Activated T-helper 2 cell treated with anti-CD3 and anti-CD28 coated beads, Interferon-gamma antibody, Interleukin-2, Interleukin-4, amounts not matched to agents 10 μg/mL and 5 μg/mL and 100 μg/mL, durations not matched to agents 14 hours and 24 hours and 36 hours (primary cell): ENCODE measurements at regions not wholly inside any gene's neighbourhood (a gene's known extent, or its start where the extent isn't known, plus 50 kb on each side); places are given as distances from the start of the nearest gene placed in this dataset.

Source experiments
- DNase-seq: peaks from one replicate; pipeline ENCODE4 v3.0.0; 2021; ENCODE audit warnings: low spot score
- H3K27ac Mint-ChIP-seq: one replicate; pipeline ENCODE4 v1.8.0; 2021; ENCODE audit warnings: mixed read lengths
- H3K27me3 Mint-ChIP-seq: one replicate; pipeline ENCODE4 v1.8.0; 2021; ENCODE audit warnings: low read depth, mixed read lengths
- H3K36me3 Mint-ChIP-seq: one replicate; pipeline ENCODE4 v1.8.0; 2021; ENCODE audit warnings: low read depth, mixed read lengths
- H3K4me1 Mint-ChIP-seq: one replicate; pipeline ENCODE4 v1.8.0; 2021; ENCODE audit warnings: low read depth, mixed read lengths
- H3K4me3 Mint-ChIP-seq: one replicate; pipeline ENCODE4 v1.8.0; 2021; ENCODE audit warnings: low read depth, mild to moderate bottlenecking, moderate library complexity, mixed read lengths
- H3K9me3 Mint-ChIP-seq: one replicate; pipeline ENCODE4 v1.8.0; 2021; ENCODE audit warnings: mixed read lengths
- intact Hi-C: fragments of 100-400 bp; cut with micrococcal nuclease; formaldehyde crosslinking; loops from one replicate; pipeline ENCODE4 v1.15.1; 2023

DNA sequence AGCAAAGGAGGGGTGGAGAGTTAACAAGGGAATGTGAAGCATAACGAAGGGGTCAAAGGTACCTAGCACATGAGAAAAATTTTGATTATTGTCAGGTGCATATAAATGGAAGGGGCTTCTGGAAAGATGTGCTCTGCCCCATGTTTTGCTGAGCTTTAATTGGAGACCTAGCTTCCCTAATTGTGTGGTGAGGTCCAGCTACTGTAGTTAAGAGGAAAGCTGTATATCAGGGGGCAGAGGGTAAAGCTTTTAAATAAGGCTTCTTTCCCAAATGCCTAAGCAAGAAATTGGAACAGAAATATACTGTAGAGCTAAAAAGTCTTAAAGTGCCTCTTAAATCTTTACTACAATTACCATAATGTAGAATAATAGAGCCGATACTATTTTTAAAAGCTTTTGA lies 267.2 kb downstream of the MAT2B start:
- no peaks in the 10 kb centered on the region for H3K36me3 Mint-ChIP-seq
- no peak overlapping the region for H3K4me3 Mint-ChIP-seq
- no peak overlapping the region for H3K27ac Mint-ChIP-seq
- DNase-seq, result no peak
- no peaks in the 10 kb centered on the region for H3K9me3 Mint-ChIP-seq
- intact Hi-C loops, result no loop called here
- no peaks in the 10 kb centered on the region for H3K4me1 Mint-ChIP-seq
- H3K27me3 Mint-ChIP-seq, result no peaks in the 10 kb centered on the region

DNA sequence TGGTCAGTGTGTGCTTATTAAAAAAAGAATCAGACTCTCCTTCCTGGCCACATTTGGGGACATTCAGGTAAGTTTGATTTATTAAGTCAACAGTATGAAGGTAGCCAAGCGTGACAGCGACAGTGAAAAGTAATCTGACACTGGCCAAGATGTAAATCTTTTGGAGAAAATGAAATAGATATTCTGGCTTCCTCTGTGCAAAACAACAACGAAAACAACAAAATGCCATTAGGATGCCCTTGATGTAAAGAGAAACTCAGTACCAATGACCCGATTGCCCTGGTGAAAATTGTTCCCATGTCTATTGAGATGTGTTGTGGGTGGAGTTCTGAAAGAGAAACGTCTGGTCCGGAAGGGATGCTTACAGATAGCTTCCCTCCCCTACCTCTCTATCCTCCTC lies 267.8 kb downstream of the MAT2B start:
- no peaks in the 10 kb centered on the region for H3K9me3 Mint-ChIP-seq
- H3K4me1 Mint-ChIP-seq, result no peaks in the 10 kb centered on the region
- intact Hi-C loops, result no loop called here
- H3K27ac Mint-ChIP-seq, result no peak overlapping the region
- H3K36me3 Mint-ChIP-seq, result no peaks in the 10 kb centered on the region
- no peaks in the 10 kb centered on the region for H3K27me3 Mint-ChIP-seq
- no peak overlapping the region for H3K4me3 Mint-ChIP-seq
- no peak for DNase-seq

DNA sequence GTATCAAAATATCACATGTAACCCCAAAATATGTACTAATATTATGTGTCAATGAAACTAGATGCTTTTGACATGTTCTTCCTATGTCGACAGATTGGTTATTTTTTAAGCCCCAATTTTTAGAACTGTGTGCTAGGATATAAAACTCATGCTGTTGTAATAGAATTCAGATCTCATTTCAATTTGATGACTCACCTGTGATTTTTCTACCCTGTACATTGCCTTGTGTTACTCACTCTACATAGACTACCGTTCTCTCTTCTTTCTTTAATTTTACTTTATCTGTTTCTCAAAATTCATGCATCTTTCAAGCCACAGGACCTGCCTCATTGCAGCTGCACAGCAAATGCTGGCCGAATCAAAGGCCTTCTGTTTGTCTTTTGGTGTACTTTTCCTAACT lies 284.5 kb downstream of the MAT2B start:
- Mint-ChIP-seq H3K36me3 (no peaks in the 10 kb centered on the region), H3K27me3 (no peaks in the 10 kb centered on the region), H3K4me1 (no peaks in the 10 kb centered on the region), H3K9me3 (no peaks in the 10 kb centered on the region), H3K27ac (no peak overlapping the region), H3K4me3 (no peak overlapping the region)
- intact Hi-C loops, result no loop called here
- DNase-seq, result no peak

DNA sequence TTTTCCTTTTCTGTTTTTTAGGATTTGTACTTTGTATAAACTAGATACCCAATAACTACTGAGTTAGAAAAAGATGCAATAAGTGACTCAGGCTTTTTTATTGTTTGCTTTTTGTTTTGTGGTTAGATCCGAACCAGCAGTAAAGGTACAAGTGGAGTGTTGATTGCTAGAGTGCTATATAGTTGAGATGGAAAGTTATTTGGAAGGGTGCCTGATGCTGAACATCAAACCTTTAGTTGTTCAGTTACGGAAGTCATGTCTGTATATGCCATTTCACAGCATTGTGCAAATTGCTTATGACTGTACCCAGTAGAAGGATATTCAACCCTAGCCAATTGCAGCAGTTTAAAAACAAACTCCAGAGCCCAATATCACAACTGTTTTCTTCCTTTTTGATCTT lies 285.1 kb downstream of the MAT2B start:
- intact Hi-C loops, result no loop called here
- Mint-ChIP-seq H3K27ac (no peak overlapping the region), H3K27me3 (no peaks in the 10 kb centered on the region), H3K36me3 (no peaks in the 10 kb centered on the region), H3K9me3 (no peaks in the 10 kb centered on the region), H3K4me1 (no peaks in the 10 kb centered on the region), H3K4me3 (no peak overlapping the region)
- no peak for DNase-seq

DNA sequence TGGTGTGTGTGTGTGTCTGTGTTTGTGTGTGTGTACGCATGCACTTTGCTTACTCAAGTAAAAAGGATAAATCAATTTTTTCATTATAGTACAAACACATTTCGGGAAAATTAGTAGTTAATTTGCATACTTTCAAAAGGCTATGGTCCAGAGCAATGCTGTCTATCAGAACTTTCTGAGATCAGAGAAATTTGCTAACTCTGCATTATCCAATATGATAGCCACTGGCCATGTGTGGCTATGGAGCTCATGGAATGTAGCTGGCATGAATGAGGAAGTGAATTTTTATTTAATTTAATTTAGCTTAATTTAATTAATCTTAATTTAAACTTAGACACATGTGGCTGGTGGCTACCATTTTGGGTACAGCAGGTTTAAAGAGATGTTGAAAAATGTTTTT lies 289.6 kb downstream of the MAT2B start:
- no peak overlapping the region for H3K4me3 Mint-ChIP-seq
- DNase-seq, result no peak
- no peaks in the 10 kb centered on the region for H3K9me3 Mint-ChIP-seq
- intact Hi-C loops, result no loop called here
- H3K36me3 Mint-ChIP-seq, result no peaks in the 10 kb centered on the region
- H3K4me1 Mint-ChIP-seq, result no peaks in the 10 kb centered on the region
- no peak overlapping the region for H3K27ac Mint-ChIP-seq
- no peaks in the 10 kb centered on the region for H3K27me3 Mint-ChIP-seq

DNA sequence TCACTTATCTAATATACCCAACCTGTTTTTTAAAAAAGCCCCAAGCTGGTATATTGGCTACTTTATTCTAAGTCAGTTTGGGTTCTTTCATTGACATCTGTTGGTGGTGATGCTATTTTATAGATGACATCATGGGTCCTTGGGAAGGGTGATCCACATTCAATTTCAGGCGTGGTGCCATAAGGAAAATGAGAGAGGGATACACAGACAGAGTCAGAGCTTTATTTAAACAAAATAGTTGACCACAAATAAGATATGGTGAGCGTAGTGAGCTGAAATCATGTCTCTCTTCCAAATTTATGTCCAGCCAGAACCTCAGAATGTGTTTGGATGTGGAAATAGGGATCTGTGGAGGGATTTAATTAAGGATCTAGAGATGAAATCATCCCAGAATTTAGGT lies 302.4 kb downstream of the MAT2B start:
- DNase-seq, result no peak
- Mint-ChIP-seq H3K4me1 (no peaks in the 10 kb centered on the region), H3K27ac (no peak overlapping the region), H3K27me3 (no peaks in the 10 kb centered on the region), H3K4me3 (no peak overlapping the region), H3K9me3 (no peaks in the 10 kb centered on the region), H3K36me3 (no peaks in the 10 kb centered on the region)
- intact Hi-C loops, result no loop called here

DNA sequence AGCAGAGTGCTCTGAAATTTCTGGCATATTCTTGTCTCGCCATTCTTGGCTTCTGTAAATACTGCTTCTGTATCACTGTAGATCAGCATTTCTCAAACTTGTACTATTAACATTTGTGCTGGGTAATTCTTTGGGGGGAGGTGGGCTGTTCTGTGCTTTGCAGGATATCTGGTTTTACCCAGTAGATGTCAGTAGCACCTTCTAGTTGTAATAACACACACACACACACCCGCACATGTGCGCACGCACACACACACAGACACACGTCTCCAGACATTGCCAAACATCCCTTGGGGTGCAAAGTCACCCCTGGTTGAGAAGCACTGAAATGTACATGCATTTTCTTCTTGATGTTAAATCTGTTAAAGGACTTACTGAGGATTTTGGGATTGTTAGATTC lies 304.1 kb downstream of the MAT2B start:
- Mint-ChIP-seq H3K9me3 (no peaks in the 10 kb centered on the region), H3K36me3 (no peaks in the 10 kb centered on the region), H3K4me1 (no peaks in the 10 kb centered on the region), H3K27me3 (no peaks in the 10 kb centered on the region), H3K27ac (no peak overlapping the region), H3K4me3 (no peak overlapping the region)
- intact Hi-C loops, result no loop called here
- no peak for DNase-seq

DNA sequence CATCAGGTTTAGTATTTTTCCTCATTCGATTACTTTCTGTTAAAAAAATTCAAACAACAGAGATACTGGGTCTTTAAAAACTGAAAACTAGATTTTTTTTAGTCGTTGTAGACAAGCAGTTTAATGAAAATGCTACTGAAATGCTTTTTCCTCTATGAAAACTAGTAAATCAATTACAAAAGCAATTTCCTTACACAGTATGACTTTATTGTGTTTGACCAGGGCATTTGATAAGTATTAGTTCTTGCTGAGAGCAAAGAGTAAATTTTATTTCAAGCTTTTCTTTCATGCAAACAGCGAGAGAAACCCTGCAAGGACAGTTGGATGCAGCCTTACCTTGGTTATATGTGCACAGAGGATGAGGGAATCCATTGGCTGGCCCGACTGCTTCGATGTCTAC lies 308.5 kb downstream of the MAT2B start:
- Mint-ChIP-seq H3K27ac (no peak overlapping the region), H3K36me3 (no peaks in the 10 kb centered on the region), H3K9me3 (no peaks in the 10 kb centered on the region), H3K4me3 (no peak overlapping the region), H3K4me1 (no peaks in the 10 kb centered on the region), H3K27me3 (no peaks in the 10 kb centered on the region)
- no peak for DNase-seq
- intact Hi-C loops, result no loop called here

DNA sequence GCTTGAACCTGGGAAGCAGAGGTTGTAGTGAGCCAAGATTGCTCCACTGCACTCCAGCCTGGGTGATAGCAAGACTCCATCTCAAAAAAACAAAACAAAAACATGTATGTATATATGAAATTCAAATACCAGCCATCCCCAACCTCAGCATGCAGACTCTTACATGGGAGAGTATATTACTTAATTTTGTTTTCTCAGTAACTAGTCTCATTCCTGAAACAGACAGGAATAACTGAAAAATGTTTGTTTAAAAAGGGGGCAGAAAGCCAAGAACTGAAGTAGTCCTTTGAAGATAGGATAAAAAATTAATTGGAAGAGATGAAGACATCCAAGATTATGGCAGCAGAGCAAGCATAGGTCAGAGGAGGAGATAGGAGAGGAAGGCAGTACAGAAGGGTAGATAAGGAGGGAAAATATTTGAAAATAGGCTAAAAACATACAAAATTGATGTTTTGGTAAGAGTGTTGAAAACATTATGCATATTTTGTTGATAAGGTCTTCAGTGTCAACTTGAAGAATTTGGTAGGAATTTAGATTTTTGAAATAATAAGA lies 309.9 kb downstream of the MAT2B start:
- H3K27me3 Mint-ChIP-seq, result no peaks in the 10 kb centered on the region
- intact Hi-C loops, result no loop called here
- peaks cover 3% of the 10 kb centered on the region for H3K9me3 Mint-ChIP-seq
- H3K4me3 Mint-ChIP-seq, result no peak overlapping the region
- no peak for DNase-seq
- no peaks in the 10 kb centered on the region for H3K36me3 Mint-ChIP-seq
- H3K4me1 Mint-ChIP-seq, result no peaks in the 10 kb centered on the region
- no peak overlapping the region for H3K27ac Mint-ChIP-seq

DNA sequence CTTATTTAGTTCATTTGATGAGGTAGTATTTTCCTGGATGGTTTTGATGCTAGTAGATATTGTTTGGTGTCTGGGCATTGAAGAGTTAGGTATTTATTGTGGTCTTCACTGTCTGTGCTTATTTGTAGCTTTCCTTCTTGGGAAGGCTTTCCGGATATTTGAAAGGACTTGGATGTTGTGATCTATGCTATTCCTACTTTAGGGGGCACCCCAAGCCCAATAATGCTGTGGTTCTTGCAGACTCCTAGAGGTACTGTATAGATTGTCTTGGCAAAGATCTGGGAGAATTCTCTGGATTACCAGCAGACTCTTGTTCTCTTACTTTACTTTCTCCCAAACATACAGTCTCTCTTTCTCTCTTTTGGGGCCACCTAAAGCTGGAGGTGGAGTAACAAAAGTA lies 315.7 kb downstream of the MAT2B start:
- no peak for DNase-seq
- no peaks in the 10 kb centered on the region for H3K4me1 Mint-ChIP-seq
- no peak overlapping the region for H3K27ac Mint-ChIP-seq
- intact Hi-C loops, result no loop called here
- no peak overlapping the region for H3K4me3 Mint-ChIP-seq
- no peaks in the 10 kb centered on the region for H3K27me3 Mint-ChIP-seq
- H3K36me3 Mint-ChIP-seq, result no peaks in the 10 kb centered on the region
- H3K9me3 Mint-ChIP-seq, result peaks cover 13% of the 10 kb centered on the region

DNA sequence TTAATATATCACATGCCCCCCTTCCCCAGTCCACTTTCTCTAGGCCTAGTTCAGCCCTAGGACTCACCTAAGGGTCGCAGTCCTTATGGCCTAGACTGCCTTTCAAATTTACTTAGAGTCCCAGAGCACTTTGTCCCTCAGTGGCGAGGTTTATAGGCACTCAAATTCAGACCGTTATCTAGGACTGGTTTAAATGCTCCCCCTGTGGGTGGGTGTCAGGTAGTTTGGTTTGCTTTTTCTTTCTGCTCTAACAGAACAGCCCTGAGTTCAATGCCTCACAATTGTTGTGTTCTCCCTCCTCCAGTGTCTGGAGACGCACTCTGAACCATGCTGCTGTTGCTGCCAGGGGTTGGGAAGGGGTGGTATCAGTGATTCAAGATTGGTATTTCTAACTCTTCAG lies 317.1 kb downstream of the MAT2B start:
- intact Hi-C loops, result no loop called here
- H3K4me1 Mint-ChIP-seq, result no peaks in the 10 kb centered on the region
- no peak overlapping the region for H3K27ac Mint-ChIP-seq
- DNase-seq, result no peak
- peaks cover 13% of the 10 kb centered on the region for H3K9me3 Mint-ChIP-seq
- H3K4me3 Mint-ChIP-seq, result no peak overlapping the region
- H3K27me3 Mint-ChIP-seq, result no peaks in the 10 kb centered on the region
- H3K36me3 Mint-ChIP-seq, result no peaks in the 10 kb centered on the region

DNA sequence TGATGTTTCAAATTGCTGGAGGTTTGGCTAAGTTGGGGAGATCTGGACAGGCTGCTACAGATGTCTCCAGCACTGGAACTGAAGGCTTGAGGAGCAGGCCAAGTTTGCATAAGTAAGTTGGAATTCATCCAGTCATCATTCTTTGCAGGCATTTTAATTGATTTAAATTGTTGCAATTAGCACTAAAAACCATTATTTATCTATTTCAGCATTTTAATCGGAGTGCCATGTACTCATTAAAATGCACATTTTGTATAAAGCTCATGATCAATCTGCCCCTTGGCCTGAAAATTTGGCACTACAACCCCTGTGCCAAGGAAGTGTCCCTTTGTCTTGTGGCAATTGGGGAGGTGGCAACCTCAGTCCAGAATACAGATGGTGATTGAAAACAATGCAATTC lies 320.2 kb downstream of the MAT2B start:
- DNase-seq, result no peak
- Mint-ChIP-seq H3K27ac (no peak overlapping the region), H3K36me3 (no peaks in the 10 kb centered on the region), H3K4me1 (no peaks in the 10 kb centered on the region), H3K27me3 (no peaks in the 10 kb centered on the region), H3K9me3 (peaks cover 6% of the 10 kb centered on the region), H3K4me3 (no peak overlapping the region)
- intact Hi-C loops, result no loop called here

DNA sequence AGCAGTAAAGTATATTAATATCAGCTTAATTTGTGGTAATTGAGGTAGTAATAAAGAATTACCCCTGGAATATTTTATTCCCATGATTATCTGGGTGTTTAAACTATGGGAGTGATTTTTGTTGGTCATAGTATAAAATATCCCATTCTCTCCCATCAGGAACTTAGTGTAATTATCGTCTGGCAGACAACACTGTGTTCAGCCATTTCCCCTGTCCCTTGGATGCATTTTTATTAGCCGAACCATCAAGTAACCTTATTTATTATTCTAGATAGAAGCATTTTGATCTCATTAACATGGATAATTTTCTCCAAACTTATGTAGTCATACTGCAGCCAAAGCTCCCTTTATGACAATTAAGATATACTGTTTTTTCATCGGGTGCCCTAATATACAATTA lies 320.8 kb downstream of the MAT2B start:
- no peak overlapping the region for H3K27ac Mint-ChIP-seq
- H3K4me3 Mint-ChIP-seq, result no peak overlapping the region
- no peak for DNase-seq
- no peaks in the 10 kb centered on the region for H3K4me1 Mint-ChIP-seq
- no peaks in the 10 kb centered on the region for H3K27me3 Mint-ChIP-seq
- intact Hi-C loops, result no loop called here
- peaks cover under 1% of the 10 kb centered on the region for H3K9me3 Mint-ChIP-seq
- no peaks in the 10 kb centered on the region for H3K36me3 Mint-ChIP-seq

DNA sequence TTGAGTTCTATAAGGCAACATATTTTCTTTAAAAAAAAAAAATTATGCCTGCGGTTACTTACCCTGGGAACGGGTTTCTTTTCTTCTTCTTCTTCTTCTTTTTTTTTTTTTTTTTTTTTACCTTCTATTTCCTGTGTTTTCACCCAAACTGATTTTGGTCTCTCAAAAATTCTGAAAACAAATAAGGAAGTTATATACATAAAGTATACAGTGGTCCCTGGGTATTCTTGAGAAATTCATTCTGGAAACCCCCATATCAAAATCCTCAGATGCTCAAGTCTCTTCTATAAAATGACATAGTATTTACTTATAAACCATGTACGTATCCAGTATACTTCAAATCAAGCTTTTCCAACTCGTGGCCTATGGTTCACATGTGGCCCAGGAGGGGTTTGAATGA lies 326.7 kb downstream of the MAT2B start:
- DNase-seq, result no peak
- intact Hi-C loops, result no loop called here
- Mint-ChIP-seq H3K27ac (no peak overlapping the region), H3K4me1 (no peaks in the 10 kb centered on the region), H3K36me3 (no peaks in the 10 kb centered on the region), H3K9me3 (no peaks in the 10 kb centered on the region), H3K27me3 (no peaks in the 10 kb centered on the region), H3K4me3 (no peak overlapping the region)
